Brain pericyte (primary cell): ENCODE measurements at regions not wholly inside any gene's neighbourhood (a gene's known extent, or its start where the extent isn't known, plus 50 kb on each side); places are given as distances from the start of the nearest gene placed in this dataset.
"Not testable (repeated sequence)": the region's sequence is repeated elsewhere in the genome, so short reads cannot be mapped to it uniquely, and the experiment has no call there.

Experiments
- DNase-seq: peaks from one replicate; pipeline ENCODE4 v3.0.0-alpha.2; 2012; ENCODE audit warnings: low read depth, low spot score

- DNase-seq: no peak
Measured at GRCh38 chr3:181985386-181985785, 273.7 kb downstream of the SOX2 start.

GRCh38 chr3:181987736-181988135 lies 276.0 kb downstream of the SOX2 start:
- DNase-seq: no peak

GRCh38 chr3:181998828-181999227 lies 287.1 kb downstream of the SOX2 start:
- DNase-seq: no peak

GRCh38 chr3:181999314-181999713 lies 287.6 kb downstream of the SOX2 start:
- no peak for DNase-seq

- DNase-seq: no peak
Measured at GRCh38 chr3:182000447-182000846, 288.7 kb downstream of the SOX2 start.

- DNase-seq: no peak
Measured at GRCh38 chr3:182005219-182005618, 293.5 kb downstream of the SOX2 start.

GRCh38 chr3:182005701-182006100 lies 294.0 kb downstream of the SOX2 start:
- DNase-seq: no peak

- no peak for DNase-seq
Measured at GRCh38 chr3:182006431-182006830, 294.7 kb downstream of the SOX2 start.

- DNase-seq: no peak
Measured at GRCh38 chr3:182007441-182007840, 295.7 kb downstream of the SOX2 start.

- DNase-seq: no peak
Measured at GRCh38 chr3:182018361-182018760, 306.6 kb downstream of the SOX2 start.

GRCh38 chr3:182019926-182020325 lies 308.2 kb downstream of the SOX2 start:
- no peak for DNase-seq

- DNase-seq: no peak
Measured at GRCh38 chr3:182023843-182024242, 312.1 kb downstream of the SOX2 start.

GRCh38 chr3:182027366-182027765 lies 315.6 kb downstream of the SOX2 start:
- no peak for DNase-seq

GRCh38 chr3:182028081-182028480 lies 316.4 kb downstream of the SOX2 start:
- no peak for DNase-seq

- not testable (repeated sequence) for DNase-seq
Measured at GRCh38 chr3:182034231-182034630, 322.5 kb downstream of the SOX2 start.

- DNase-seq: no peak
Measured at GRCh38 chr3:182035324-182035723, 323.6 kb downstream of the SOX2 start.

GRCh38 chr3:182036382-182036781 lies 324.7 kb downstream of the SOX2 start:
- no peak for DNase-seq

GRCh38 chr3:182041668-182042291 lies 330.1 kb downstream of the SOX2 start:
- no peak for DNase-seq

- DNase-seq: no peak
Measured at GRCh38 chr3:182045736-182046135, 334.0 kb downstream of the SOX2 start.

- DNase-seq: no peak
Measured at GRCh38 chr3:182046166-182046764, 334.5 kb downstream of the SOX2 start.

GRCh38 chr3:182050932-182051331 lies 339.2 kb downstream of the SOX2 start:
- DNase-seq: no peak

- no peak for DNase-seq
Measured at GRCh38 chr3:182052332-182052731, 340.6 kb downstream of the SOX2 start.

- no peak for DNase-seq
Measured at GRCh38 chr3:182052757-182053156, 341.0 kb downstream of the SOX2 start.

GRCh38 chr3:182058488-182058887 lies 346.8 kb downstream of the SOX2 start:
- DNase-seq: no peak
